Omental fat pad (tissue), 3 donors: ENCODE measurements at regions not wholly inside any gene's neighbourhood (a gene's known extent, or its start where the extent isn't known, plus 50 kb on each side); places are given as distances from the start of the nearest gene placed in this dataset.

ENCODE experiments used
- ATAC-seq: fragments of 150-250 bp; one replicate; pipeline ENCODE4 v1.9.1; 2016; ENCODE audit warnings: mild to moderate bottlenecking, moderate library complexity; ENCODE audit not compliant: low FRiP score
- DNase-seq: peaks from one replicate; pipeline ENCODE4 v3.0.0-alpha.2; 2019; ENCODE audit warnings: low spot score
- CTCF ChIP-seq, 3 donors: fragments of 450-650 bp; IDR thresholded peaks; one replicate each; pipeline ENCODE4 v1.5.1; 2016 to 2017; ENCODE audit warnings: antibody characterized with exemption in 3 of 3, mild to moderate bottlenecking in 3 of 3, moderate library complexity in 2 of 3

DNA sequence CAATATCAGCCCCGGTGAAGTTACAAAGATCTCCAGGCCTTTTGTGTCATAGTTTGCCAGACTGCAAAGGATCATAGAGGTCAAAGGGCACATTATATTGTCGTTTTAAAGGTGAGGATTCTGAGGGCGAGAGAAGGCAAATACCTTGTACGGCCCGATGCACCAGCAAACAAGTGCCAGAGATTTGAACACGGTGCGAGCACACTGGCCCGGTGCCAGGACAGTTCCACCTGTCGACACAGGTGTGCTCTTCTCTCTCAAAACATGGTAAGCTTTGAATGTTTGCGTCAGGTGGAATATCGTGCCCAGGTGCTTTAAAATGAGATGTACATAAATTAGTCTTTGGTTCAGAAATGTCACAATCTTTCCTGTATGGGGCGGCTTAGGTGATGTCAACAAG, 776.1 kb upstream of the ID2 start:
- no peak for DNase-seq
- no peak for ATAC-seq
- no peak for TF ChIP-seq CTCF (IDR thresholded peaks at IDR 0.05)

DNA sequence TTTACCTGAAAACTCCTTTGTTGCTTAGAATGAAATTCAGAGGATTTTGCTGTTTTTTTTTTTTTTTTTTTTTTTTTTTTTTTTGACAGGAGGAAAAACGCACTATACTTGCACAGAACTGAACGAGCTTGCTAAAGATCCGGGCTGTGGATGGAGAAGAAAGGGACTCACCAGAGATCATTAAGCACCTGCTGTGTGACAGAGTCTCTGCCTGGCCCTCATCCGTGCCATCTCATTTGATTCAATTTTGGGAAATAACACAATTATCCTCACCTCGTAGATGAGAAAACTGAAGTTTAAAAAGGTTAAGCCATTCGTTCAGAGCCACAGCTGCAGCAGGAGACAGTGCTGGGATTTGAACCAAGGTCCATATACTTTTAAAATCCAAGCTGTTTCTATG, 775.4 kb upstream of the ID2 start:
- TF ChIP-seq CTCF (IDR thresholded peaks at IDR 0.05): no peak
- DNase-seq (no peak), ATAC-seq (no peak)

- ATAC-seq: no peak
- no peak for DNase-seq
- no peak for TF ChIP-seq CTCF (IDR thresholded peaks at IDR 0.05)
Measured at GRCh38 chr2:7907041-7907440, 774.8 kb upstream of the ID2 start.

DNA sequence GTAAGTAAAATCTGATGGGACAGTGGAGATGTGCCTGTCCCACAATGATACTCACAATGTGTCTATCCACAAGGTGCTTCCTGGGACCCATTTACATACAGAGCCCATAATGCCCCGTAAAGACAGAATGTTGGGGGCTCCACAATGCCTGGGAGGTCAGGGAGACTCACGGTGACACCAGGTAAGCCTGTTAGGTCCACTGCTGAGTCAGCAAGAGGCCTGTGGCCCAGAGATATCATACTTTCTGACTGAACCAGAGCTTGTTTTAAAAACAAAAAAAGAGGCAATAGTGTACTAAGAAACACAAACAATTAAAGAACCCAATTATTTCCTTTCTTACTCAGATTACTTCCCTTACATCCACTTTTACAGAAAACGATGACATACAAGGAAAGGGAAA, 771.1 kb upstream of the ID2 start:
- no peak for TF ChIP-seq CTCF (IDR thresholded peaks at IDR 0.05)
- DNase-seq (no peak), ATAC-seq (no peak)

DNA sequence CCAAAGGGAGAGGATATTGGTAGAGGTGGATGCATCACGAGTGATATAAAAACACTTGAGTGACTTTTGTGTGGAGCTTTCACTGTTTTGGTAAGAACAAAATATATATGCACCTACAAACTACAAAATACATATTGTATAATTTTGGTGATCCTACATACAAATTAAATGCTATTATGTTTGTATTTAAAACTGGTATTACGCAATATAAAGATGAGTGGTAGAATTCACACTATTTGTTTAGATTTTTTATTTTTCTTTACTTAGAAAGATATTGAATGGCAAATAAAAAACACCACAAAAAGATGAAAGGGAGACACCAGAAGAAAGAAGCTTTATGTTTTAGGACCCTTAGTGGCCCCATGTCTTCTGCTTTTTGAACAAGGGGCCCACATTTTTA, 770.7 kb upstream of the ID2 start:
- DNase-seq: no peak
- ATAC-seq: no peak
- no peak for TF ChIP-seq CTCF (IDR thresholded peaks at IDR 0.05)

DNA sequence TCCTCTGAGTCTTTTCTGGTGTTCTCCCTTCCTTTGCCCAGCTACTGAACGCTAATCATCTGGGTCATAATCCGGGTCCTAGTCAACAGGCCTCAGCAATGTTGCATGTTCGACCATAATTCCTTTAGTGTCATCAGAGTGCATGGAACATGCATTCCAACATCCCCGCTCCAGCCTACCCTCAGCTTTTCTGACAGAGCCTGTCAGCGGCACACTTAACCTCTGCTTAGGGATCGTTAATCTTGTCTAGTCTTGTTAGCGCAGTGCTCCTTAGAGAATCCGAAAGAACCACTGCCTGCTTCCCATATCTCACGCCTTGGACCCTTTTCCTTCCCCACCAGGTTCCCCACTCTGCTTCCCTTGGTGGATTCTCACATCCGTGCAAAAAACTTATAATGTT, 767.9 kb upstream of the ID2 start:
- DNase-seq (no peak), ATAC-seq (no peak)
- no peak for TF ChIP-seq CTCF (IDR thresholded peaks at IDR 0.05)

DNA sequence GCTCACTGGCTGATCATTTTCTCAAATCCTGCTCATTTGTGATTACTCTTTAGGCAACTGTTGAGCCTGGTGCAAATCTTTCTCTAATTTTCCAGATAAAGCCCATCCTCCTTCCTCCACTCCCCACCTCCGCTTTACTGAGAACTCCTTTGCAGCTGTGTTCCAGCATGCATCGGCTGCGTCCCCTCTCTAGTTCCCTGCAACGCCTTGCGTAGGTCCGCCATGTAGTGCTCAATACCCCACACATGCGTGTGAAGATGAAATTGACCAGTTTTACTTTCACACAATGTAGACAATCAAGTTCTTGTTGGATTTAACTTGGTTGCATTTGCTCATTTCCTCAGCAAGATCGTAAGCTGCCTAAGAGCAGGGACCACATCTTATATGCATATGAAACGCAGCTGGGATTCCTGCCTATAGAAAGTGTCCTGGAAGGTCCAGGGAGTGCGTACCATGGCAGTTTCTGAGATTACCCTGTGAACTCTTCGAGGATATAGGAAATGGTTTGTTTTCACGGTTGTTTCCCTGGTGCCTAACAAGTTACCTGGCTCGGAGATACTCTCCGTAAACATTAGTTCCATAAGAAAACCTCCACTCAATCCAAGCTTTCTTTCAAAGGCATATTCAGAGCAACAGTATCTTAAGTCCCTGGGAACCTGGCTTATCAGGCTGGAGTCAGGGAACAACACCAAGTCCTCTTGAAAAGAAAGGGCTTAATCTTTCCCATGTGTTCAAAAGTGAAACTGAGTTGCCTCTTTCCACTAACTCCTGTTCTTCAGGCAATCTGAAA, 766.4 kb upstream of the ID2 start:
- ATAC-seq (no peak), DNase-seq (no peak)
- no peak for TF ChIP-seq CTCF (IDR thresholded peaks at IDR 0.05)
